ENCODE measurements at regions not wholly inside any gene's neighbourhood (a gene's known extent, or its start where the extent isn't known, plus 50 kb on each side); places are given as distances from the start of the nearest gene placed in this dataset.

- H4K5ac ChIP-seq (ENCODE audit: low read depth, low read length), result no peak overlapping the region
- H3K9me3 ChIP-seq (ENCODE audit: control insufficient read depth, insufficient read depth, low read length), result peaks cover 3% of the 10 kb centered on the region; the same call in 1 of the 2 replicates
- no peak overlapping the region for H3K27ac ChIP-seq (ENCODE audit: insufficient read depth, low read length)
- DNase-seq (peak; percentile 16), ATAC-seq (ENCODE audit: low read depth) (no peak)
- no peak overlapping the region for H2BK120ac ChIP-seq (ENCODE audit: low read depth, low read length)
- no peak overlapping the region for H3K4me2 ChIP-seq (ENCODE audit: low read depth, low read length)
- no peak overlapping the region for H2AK9ac ChIP-seq (replicated peaks; ENCODE audit: low read depth, low read length, poor library complexity)
- no peaks in the 10 kb centered on the region; the same call in 1 of the 2 replicates for H3K9me1 ChIP-seq (ENCODE audit: insufficient read depth, low read length)
- intact Hi-C loops (cut with micrococcal nuclease), result no loop called here
- no peak overlapping the region for H3K23ac ChIP-seq (ENCODE audit: low read depth, low read length)
- peaks cover 29% of the 10 kb centered on the region for H3K27me3 ChIP-seq (ENCODE audit: control insufficient read depth, insufficient read depth, low read length)
- no peak overlapping the region for H4K8ac ChIP-seq (ENCODE audit: low read depth in 2 of 2, low read length in 2 of 2)
- no peak overlapping the region for H2BK15ac ChIP-seq (ENCODE audit: low read depth, low read length)
- no peak overlapping the region for H3K56ac ChIP-seq (ENCODE audit: extremely low read depth, insufficient read depth, low read length)
- H4K91ac ChIP-seq (ENCODE audit: insufficient read depth, low read depth, low read length), result no peak overlapping the region
- dilution Hi-C loops (cut with HindIII; ENCODE audit: low sequenced_read_pairs, unreplicated experiment), result no loop called here
- H4K20me1 ChIP-seq (ENCODE audit: insufficient read depth, low read length), result no peaks in the 10 kb centered on the region
- H3K4me3 ChIP-seq (ENCODE audit: insufficient read depth, low read depth, low read length), result no peak overlapping the region
- H3K4ac ChIP-seq (ENCODE audit: low read depth, low read length), result no peak overlapping the region
- H3K79me1 ChIP-seq (ENCODE audit: low read depth in 1 of 2, low read length in 2 of 2), result no peaks in the 10 kb centered on the region
- in situ Hi-C loops (cut with MboI; ENCODE audit: low sequenced_read_pairs), result no loop called here
- ChIA-PET POLR2A (ENCODE audit: unreplicated experiment) (no interaction called here), CTCF (interaction anchor here (1.0 to 1.7 kb wide), 3 partner anchors 15 to 33 kb away, joined by 4 to 5 read pairs (median 4); no protein-coding TSS in a partner anchor)
- H3K18ac ChIP-seq (ENCODE audit: low read depth, low read length), result no peak overlapping the region
- peaks cover 9% of the 10 kb centered on the region; the same call in 1 of the 2 replicates for H3K4me1 ChIP-seq (ENCODE audit: control insufficient read depth, insufficient read depth, low read length)
- H3K9ac ChIP-seq (ENCODE audit: low read depth, low read length), result no peak overlapping the region
- TF ChIP-seq RCOR1 (IDR thresholded peaks at IDR 0.05; ENCODE audit: insufficient replicate concordance, low read length), result no peak
- TF ChIP-seq NFE2L2 (IDR thresholded peaks at IDR 0.05; ENCODE audit: low read depth, low read length), result no peak
- TF ChIP-seq USF2 (IDR thresholded peaks at IDR 0.05; ENCODE audit: low read depth, low read length), result no peak
- no peak for TF ChIP-seq MAZ (IDR thresholded peaks at IDR 0.05; ENCODE audit: borderline replicate concordance, low read depth, low read length)
- no peak for TF ChIP-seq RAD21 (IDR thresholded peaks at IDR 0.05; ENCODE audit: low read length)
- TF ChIP-seq FOS (IDR thresholded peaks at IDR 0.05; ENCODE audit: low read depth, low read length), result no peak
- TF ChIP-seq ELK1 (IDR thresholded peaks at IDR 0.05; ENCODE audit: borderline replicate concordance, low read depth, low read length), result no peak
- no peak for TF ChIP-seq BHLHE40 (IDR thresholded peaks at IDR 0.05; ENCODE audit: low read depth, low read length)
- TF ChIP-seq POLR2A (IDR thresholded peaks at IDR 0.05; ENCODE audit: low read depth, low read length), result no peak
- TF ChIP-seq MXI1 (IDR thresholded peaks at IDR 0.05; ENCODE audit: borderline replicate concordance, low read depth, low read length), result no peak
- TF ChIP-seq CTCF (conservative IDR thresholded peaks at IDR 0.05; ENCODE audit: low read depth, low read length), result no peak
- H2AK5ac ChIP-seq (ENCODE audit: low read depth, low read length), result no peak overlapping the region
- no peak overlapping the region for H2AFZ ChIP-seq (replicated peaks; ENCODE audit: low read length, poor library complexity)
- no TSS peak for BruUV-seq (replicated peaks)
- H2BK5ac ChIP-seq (ENCODE audit: low read depth, low read length, poor library complexity, severe bottlenecking), result no peak overlapping the region
- H3K36me3 ChIP-seq (ENCODE audit: control insufficient read depth, insufficient read depth, low read length), result no peaks in the 10 kb centered on the region
- H3K14ac ChIP-seq (replicated peaks; ENCODE audit: low read depth, low read length), result no peak overlapping the region
- WGBS, 2 experiments (ENCODE audit: extremely low coverage in 2 of 2, insufficient read length in 1 of 2), result no CpG with 5 or more reads among the region's 10 CpGs
- no peak overlapping the region for H2BK20ac ChIP-seq (ENCODE audit: low read depth, low read length)
Observed at GRCh38 chr10:3010816-3011460, 56.4 kb upstream of the PFKP start.
